ENCODE measurements at regions not wholly inside any gene's neighbourhood (a gene's known extent, or its start where the extent isn't known, plus 50 kb on each side); places are given as distances from the start of the nearest gene placed in this dataset.
"Not testable (repeated sequence)": the region's sequence is repeated elsewhere in the genome, so short reads cannot be mapped to it uniquely, and the experiment has no call there.

- POLR2A ChIA-PET: no interaction called here
- no peak overlapping the region for H3K27ac ChIP-seq (ENCODE audit: low read depth, low read length, poor library complexity, severe bottlenecking)
- DNase-seq (ENCODE audit: low spot score): no peak
- H3K9me3 ChIP-seq (ENCODE audit: low read length): no peaks in the 10 kb centered on the region
- no peaks in the 10 kb centered on the region for H3K9me2 ChIP-seq (ENCODE audit: insufficient read depth, low read length)
- CTCF ChIA-PET (ENCODE audit: unreplicated experiment): no interaction called here
- TF ChIP-seq EZH2phosphoT487 (IDR thresholded peaks at IDR 0.05; ENCODE audit: borderline replicate concordance, low read depth, low read length) (no peak), CTCF (conservative IDR thresholded peaks at IDR 0.05; ENCODE audit: low read length) (no peak)
- no peak overlapping the region for H3K4me2 ChIP-seq (ENCODE audit: low read length)
- H2AFZ ChIP-seq (ENCODE audit: low read length): no peak overlapping the region
- BruUV-seq (replicated peaks): no TSS peak
- no peak overlapping the region for H3K4me3 ChIP-seq (ENCODE audit: low read depth, low read length, poor library complexity, severe bottlenecking)
- intact Hi-C loops (cut with micrococcal nuclease; ENCODE audit: unreplicated experiment): no loop called here
- no peaks in the 10 kb centered on the region for H4K20me1 ChIP-seq (ENCODE audit: insufficient read depth, low read length)
- H3K79me2 ChIP-seq (ENCODE audit: insufficient read depth, low read depth, low read length): no peaks in the 10 kb centered on the region
- no peaks in the 10 kb centered on the region for H3K36me3 ChIP-seq (ENCODE audit: insufficient read depth, low read length)
- H3K4me1 ChIP-seq (ENCODE audit: insufficient read depth, low read length, poor library complexity, severe bottlenecking): no peaks in the 10 kb centered on the region
These were observed 184.3 kb upstream of the RTL1 start for GRCh38 chr14:101087614-101088394.

GRCh38 chr14:101088395-101088667 is 184.8 kb upstream of the RTL1 start:
- H3K4me2 ChIP-seq (ENCODE audit: low read length): no peak overlapping the region
- H2AFZ ChIP-seq (ENCODE audit: low read length): no peak overlapping the region
- H3K36me3 ChIP-seq (ENCODE audit: insufficient read depth, low read length): no peaks in the 10 kb centered on the region
- H3K4me1 ChIP-seq (ENCODE audit: insufficient read depth, low read length, poor library complexity, severe bottlenecking): no peaks in the 10 kb centered on the region
- intact Hi-C loops (cut with micrococcal nuclease; ENCODE audit: unreplicated experiment): no loop called here
- no peaks in the 10 kb centered on the region for H3K9me3 ChIP-seq (ENCODE audit: low read length)
- H3K79me2 ChIP-seq (ENCODE audit: insufficient read depth, low read depth, low read length): no peaks in the 10 kb centered on the region
- BruUV-seq (replicated peaks): no TSS peak
- TF ChIP-seq EZH2phosphoT487 (IDR thresholded peaks at IDR 0.05; ENCODE audit: borderline replicate concordance, low read depth, low read length): no peak
- TF ChIP-seq CTCF (conservative IDR thresholded peaks at IDR 0.05; ENCODE audit: low read length): no peak
- DNase-seq (ENCODE audit: low spot score): no peak
- POLR2A ChIA-PET: no interaction called here
- no peak overlapping the region for H3K27ac ChIP-seq (ENCODE audit: low read depth, low read length, poor library complexity, severe bottlenecking)
- CTCF ChIA-PET (ENCODE audit: unreplicated experiment): no interaction called here
- H3K9me2 ChIP-seq (ENCODE audit: insufficient read depth, low read length): no peaks in the 10 kb centered on the region
- H4K20me1 ChIP-seq (ENCODE audit: insufficient read depth, low read length): no peaks in the 10 kb centered on the region
- no peak overlapping the region for H3K4me3 ChIP-seq (ENCODE audit: low read depth, low read length, poor library complexity, severe bottlenecking)

GRCh38 chr14:101088714-101089113 is 185.2 kb upstream of the RTL1 start:
- ChIA-PET CTCF (ENCODE audit: unreplicated experiment) (no interaction called here), POLR2A (no interaction called here)
- no peaks in the 10 kb centered on the region for H3K9me2 ChIP-seq (ENCODE audit: insufficient read depth, low read length)
- no peak for TF ChIP-seq CTCF (conservative IDR thresholded peaks at IDR 0.05; ENCODE audit: low read length)
- no peak for TF ChIP-seq EZH2phosphoT487 (IDR thresholded peaks at IDR 0.05; ENCODE audit: borderline replicate concordance, low read depth, low read length)
- no peaks in the 10 kb centered on the region for H3K4me1 ChIP-seq (ENCODE audit: insufficient read depth, low read length, poor library complexity, severe bottlenecking)
- H3K4me3 ChIP-seq (ENCODE audit: low read depth, low read length, poor library complexity, severe bottlenecking): no peak overlapping the region
- H4K20me1 ChIP-seq (ENCODE audit: insufficient read depth, low read length): no peaks in the 10 kb centered on the region
- intact Hi-C loops (cut with micrococcal nuclease; ENCODE audit: unreplicated experiment): no loop called here
- no peaks in the 10 kb centered on the region for H3K9me3 ChIP-seq (ENCODE audit: low read length)
- H3K27ac ChIP-seq (ENCODE audit: low read depth, low read length, poor library complexity, severe bottlenecking): no peak overlapping the region
- DNase-seq (ENCODE audit: low spot score): no peak
- BruUV-seq (replicated peaks): no TSS peak
- H3K79me2 ChIP-seq (ENCODE audit: insufficient read depth, low read depth, low read length): no peaks in the 10 kb centered on the region
- no peak overlapping the region for H3K4me2 ChIP-seq (ENCODE audit: low read length)
- H3K36me3 ChIP-seq (ENCODE audit: insufficient read depth, low read length): no peaks in the 10 kb centered on the region
- H2AFZ ChIP-seq (ENCODE audit: low read length): no peak overlapping the region

- H3K9me3 ChIP-seq (ENCODE audit: low read length); H3K36me3 ChIP-seq (ENCODE audit: insufficient read depth, low read length); H3K27ac ChIP-seq (ENCODE audit: low read depth, low read length, poor library complexity, severe bottlenecking); H3K4me1 ChIP-seq (ENCODE audit: insufficient read depth, low read length, poor library complexity, severe bottlenecking); H3K4me2 ChIP-seq (ENCODE audit: low read length); BruUV-seq (replicated peaks); DNase-seq (ENCODE audit: low spot score); H4K20me1 ChIP-seq (ENCODE audit: insufficient read depth, low read length); intact Hi-C loops (cut with micrococcal nuclease; ENCODE audit: unreplicated experiment); H3K4me3 ChIP-seq (ENCODE audit: low read depth, low read length, poor library complexity, severe bottlenecking); H2AFZ ChIP-seq (ENCODE audit: low read length); POLR2A ChIA-PET; CTCF ChIA-PET (ENCODE audit: unreplicated experiment); H3K79me2 ChIP-seq (ENCODE audit: insufficient read depth, low read depth, low read length); H3K9me2 ChIP-seq (ENCODE audit: insufficient read depth, low read length): not testable (repeated sequence)
These were observed 187.0 kb upstream of the RTL1 start for GRCh38 chr14:101090478-101090877.

Data from OCI-LY7 (cell line).